ENCODE measurements at regions not wholly inside any gene's neighbourhood (a gene's known extent, or its start where the extent isn't known, plus 50 kb on each side); places are given as distances from the start of the nearest gene placed in this dataset.

GRCh38 chr2:8403876-8404275 lies 278.0 kb upstream of the ID2 start:
- no peak overlapping the region for H3K27ac Mint-ChIP-seq

GRCh38 chr2:8405334-8405733 lies 276.5 kb upstream of the ID2 start:
- no peaks in the 10 kb centered on the region for H3K4me1 Mint-ChIP-seq
- H3K9me3 ChIP-seq (ENCODE audit: control insufficient read depth, low read length) = no peaks in the 10 kb centered on the region
- no peaks in the 10 kb centered on the region for H3K36me3 ChIP-seq (ENCODE audit: control insufficient read depth, insufficient read depth, low read length)
- no peak for DNase-seq
- WGBS, 2 experiments (ENCODE audit: insufficient coverage in 1 of 2, insufficient read length in 1 of 2) = 83 to 100% methylated on average over 1 to 3 of the region's 3 CpGs
- no peak overlapping the region for H3K9ac ChIP-seq (ENCODE audit: extremely low read depth, low read length, poor library complexity, severe bottlenecking)
- no peak overlapping the region for H3K27ac ChIP-seq (ENCODE audit: low read depth, low read length)
- H3K4me1 ChIP-seq (ENCODE audit: control insufficient read depth, insufficient read depth, low read length) = no peaks in the 10 kb centered on the region
- no peak for TF ChIP-seq CTCF (conservative IDR thresholded peaks at IDR 0.05)
- no peak overlapping the region for H3K4me3 ChIP-seq (ENCODE audit: low read length)
- peaks cover 2% of the 10 kb centered on the region for H3K9me3 Mint-ChIP-seq
- H3K4me3 Mint-ChIP-seq = no peak overlapping the region
- H3K27ac Mint-ChIP-seq = no peak overlapping the region
- H3K36me3 Mint-ChIP-seq (ENCODE audit: low read depth) = no peaks in the 10 kb centered on the region
- H3K27me3 Mint-ChIP-seq (ENCODE audit: insufficient read depth) = peaks cover 1% of the 10 kb centered on the region
- H3K27me3 ChIP-seq (ENCODE audit: control insufficient read depth, insufficient read depth, low read length, poor library complexity, severe bottlenecking) = no peaks in the 10 kb centered on the region

More at GRCh38 chr2:8403876-8404275, 278.0 kb upstream of the ID2 start:
- DNase-seq = no peak
- Histone ChIP-seq H3K27ac (ENCODE audit: low read depth, low read length) (no peak overlapping the region), H3K9ac (ENCODE audit: extremely low read depth, low read length, poor library complexity, severe bottlenecking) (no peak overlapping the region), H3K4me1 (ENCODE audit: control insufficient read depth, insufficient read depth, low read length) (no peaks in the 10 kb centered on the region), H3K9me3 (ENCODE audit: control insufficient read depth, low read length) (no peaks in the 10 kb centered on the region), H3K4me3 (ENCODE audit: low read length) (no peak overlapping the region), H3K36me3 (ENCODE audit: control insufficient read depth, insufficient read depth, low read length) (no peaks in the 10 kb centered on the region), H3K27me3 (ENCODE audit: control insufficient read depth, insufficient read depth, low read length, poor library complexity, severe bottlenecking) (no peaks in the 10 kb centered on the region)
- H3K27me3 Mint-ChIP-seq (ENCODE audit: insufficient read depth) = peaks cover 4% of the 10 kb centered on the region
- H3K9me3 Mint-ChIP-seq = peaks cover 2% of the 10 kb centered on the region
- no peak for TF ChIP-seq CTCF (conservative IDR thresholded peaks at IDR 0.05)
- no peak overlapping the region for H3K4me3 Mint-ChIP-seq
- 84 to 89% methylated on average over 3 to 6 of the region's 6 CpGs for WGBS, 2 experiments (ENCODE audit: insufficient coverage in 1 of 2, insufficient read length in 1 of 2)
- no peaks in the 10 kb centered on the region for H3K4me1 Mint-ChIP-seq
- H3K36me3 Mint-ChIP-seq (ENCODE audit: low read depth) = no peaks in the 10 kb centered on the region

- Histone ChIP-seq H3K27ac (ENCODE audit: low read depth, low read length) (no peak overlapping the region), H3K4me1 (ENCODE audit: control insufficient read depth, insufficient read depth, low read length) (no peaks in the 10 kb centered on the region), H3K36me3 (ENCODE audit: control insufficient read depth, insufficient read depth, low read length) (no peaks in the 10 kb centered on the region), H3K9me3 (ENCODE audit: control insufficient read depth, low read length) (no peaks in the 10 kb centered on the region), H3K9ac (ENCODE audit: extremely low read depth, low read length, poor library complexity, severe bottlenecking) (no peak overlapping the region), H3K4me3 (ENCODE audit: low read length) (no peak overlapping the region), H3K27me3 (ENCODE audit: control insufficient read depth, insufficient read depth, low read length, poor library complexity, severe bottlenecking) (no peaks in the 10 kb centered on the region)
- TF ChIP-seq CTCF (conservative IDR thresholded peaks at IDR 0.05) = no peak
- no peaks in the 10 kb centered on the region for H3K36me3 Mint-ChIP-seq (ENCODE audit: low read depth)
- H3K4me3 Mint-ChIP-seq = no peak overlapping the region
- peaks cover 2% of the 10 kb centered on the region for H3K9me3 Mint-ChIP-seq
- DNase-seq = no peak
- 86 to 91% methylated on average over 7 of the region's 7 CpGs for WGBS, 2 experiments (ENCODE audit: insufficient coverage in 1 of 2, insufficient read length in 1 of 2)
- H3K4me1 Mint-ChIP-seq = no peaks in the 10 kb centered on the region
- H3K27ac Mint-ChIP-seq = no peak overlapping the region
- H3K27me3 Mint-ChIP-seq (ENCODE audit: insufficient read depth) = no peaks in the 10 kb centered on the region
Observed at GRCh38 chr2:8406271-8406670, 275.6 kb upstream of the ID2 start.

All from endodermal cell (in vitro differentiated cells).